T-helper 2 cell treated with Interferon-gamma antibody and Interleukin-4, amounts not matched to agents 100 ng/mL and 5 ng/mL, for 36 hours (primary cell): ENCODE measurements at regions not wholly inside any gene's neighbourhood (a gene's known extent, or its start where the extent isn't known, plus 50 kb on each side); places are given as distances from the start of the nearest gene placed in this dataset.

ENCODE experiments used
- intact Hi-C: fragments of 100-400 bp; cut with micrococcal nuclease; formaldehyde crosslinking; loops from one replicate; pipeline ENCODE4 v1.15.1; 2023

- intact Hi-C loops: no loop called here
These were observed 50.2 kb upstream of the SDK2 start for GRCh38 chr17:73694491-73694890.

- intact Hi-C loops: no loop called here
These were observed 50.9 kb upstream of the SDK2 start for GRCh38 chr17:73695035-73695738.

GRCh38 chr17:73696251-73696650, 52.0 kb upstream of the SDK2 start:
- intact Hi-C loops: no loop called here

GRCh38 chr17:73697872-73698271, 53.6 kb upstream of the SDK2 start:
- intact Hi-C loops: no loop called here

GRCh38 chr17:73698966-73699365, 54.7 kb upstream of the SDK2 start:
- intact Hi-C loops: no loop called here

GRCh38 chr17:73701701-73702100, 57.5 kb upstream of the SDK2 start:
- intact Hi-C loops: no loop called here

GRCh38 chr17:73703192-73703591, 58.9 kb upstream of the SDK2 start:
- intact Hi-C loops: no loop called here

GRCh38 chr17:73703917-73704316, 59.7 kb upstream of the SDK2 start:
- intact Hi-C loops: no loop called here

GRCh38 chr17:73705594-73705993, 61.3 kb upstream of the SDK2 start:
- intact Hi-C loops: no loop called here

GRCh38 chr17:73706428-73706827, 62.2 kb upstream of the SDK2 start:
- intact Hi-C loops: no loop called here

GRCh38 chr17:73706858-73707257, 62.6 kb upstream of the SDK2 start:
- intact Hi-C loops: no loop called here

GRCh38 chr17:73707358-73707757, 63.1 kb upstream of the SDK2 start:
- intact Hi-C loops: no loop called here

GRCh38 chr17:73710095-73710592, 65.9 kb upstream of the SDK2 start:
- intact Hi-C loops: loop anchor here (1.0 to 5.0 kb wide), 3 partner anchors 43 to 281 kb away; no protein-coding TSS in a partner anchor

- intact Hi-C loops: loop anchor here (2.0 to 5.0 kb wide), 2 partner anchors 44 to 60 kb away; no protein-coding TSS in a partner anchor
These were observed 66.9 kb upstream of the SDK2 start for GRCh38 chr17:73711184-73711583.

- intact Hi-C loops: loop anchor here (2.0 to 5.0 kb wide), 2 partner anchors 45 to 61 kb away; no protein-coding TSS in a partner anchor
These were observed 67.7 kb upstream of the SDK2 start for GRCh38 chr17:73711916-73712315.

- intact Hi-C loops: loop anchor here (5.0 kb wide), 1 partner anchor 46 kb away; no protein-coding TSS in a partner anchor
These were observed 68.9 kb upstream of the SDK2 start for GRCh38 chr17:73713136-73713535.

- intact Hi-C loops: no loop called here
These were observed 71.5 kb upstream of the SDK2 start for GRCh38 chr17:73715769-73716168.

- intact Hi-C loops: no loop called here
These were observed 73.4 kb upstream of the SDK2 start for GRCh38 chr17:73717690-73718089.

- intact Hi-C loops: no loop called here
These were observed 74.1 kb upstream of the SDK2 start for GRCh38 chr17:73718362-73718761.

- intact Hi-C loops: no loop called here
These were observed 74.7 kb upstream of the SDK2 start for GRCh38 chr17:73718912-73719311.

GRCh38 chr17:73719588-73720071, 75.4 kb upstream of the SDK2 start:
- intact Hi-C loops: no loop called here

GRCh38 chr17:73720187-73720834, 76.1 kb upstream of the SDK2 start:
- intact Hi-C loops: no loop called here
